ENCODE measurements at regions not wholly inside any gene's neighbourhood (a gene's known extent, or its start where the extent isn't known, plus 50 kb on each side); places are given as distances from the start of the nearest gene placed in this dataset.

DNA sequence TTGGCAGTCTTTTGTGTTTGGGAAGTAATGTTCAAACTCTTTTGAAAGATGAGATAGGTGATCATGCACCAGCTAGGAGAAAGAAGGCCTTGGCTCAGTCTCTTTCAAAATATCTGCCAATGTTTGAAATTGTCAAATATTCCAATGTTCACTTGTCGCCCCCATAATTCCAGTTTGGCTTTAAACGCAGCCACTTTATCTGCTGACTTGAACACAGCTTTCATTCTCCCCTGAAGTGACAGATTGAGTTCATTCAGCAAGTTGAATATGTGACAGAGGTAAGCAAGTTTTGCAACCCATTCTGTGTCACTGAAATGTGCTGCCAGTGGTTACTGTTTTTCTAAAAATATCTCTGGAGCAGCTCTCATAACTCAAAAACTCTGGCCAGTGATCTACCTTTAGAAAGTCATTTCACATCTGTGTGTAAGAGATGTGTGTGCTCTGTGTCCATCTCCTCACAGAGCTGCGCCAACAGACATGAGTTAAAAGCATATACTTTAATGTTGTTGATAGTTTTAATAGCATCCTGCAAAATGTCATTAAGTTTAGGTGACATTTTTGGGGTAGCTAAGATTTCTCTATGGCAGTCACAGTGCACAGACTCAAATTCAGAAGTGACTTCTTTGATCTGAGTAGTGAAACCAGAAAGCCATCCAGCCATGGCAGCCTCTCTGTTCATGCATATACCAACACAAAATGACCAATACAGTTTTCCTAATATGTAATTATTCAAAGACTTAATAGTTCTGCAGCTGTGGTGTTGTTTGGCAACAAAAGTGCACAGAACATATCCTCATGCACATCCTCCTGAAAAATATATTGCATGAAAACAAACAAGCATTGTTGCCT lies 614.3 kb upstream of the MIS18BP1 start:
- H3K27me3 ChIP-seq (ENCODE audit: low read length): no peaks in the 10 kb centered on the region
- peaks cover 14% of the 10 kb centered on the region; the same call in 1 of the 2 replicates for H3K9me3 ChIP-seq (ENCODE audit: insufficient read depth, low read length)
- no peaks in the 10 kb centered on the region for H4K20me1 ChIP-seq (ENCODE audit: low read depth, low read length)
- H3K4me3 ChIP-seq (ENCODE audit: insufficient read depth, low read length, poor library complexity, severe bottlenecking): no peak overlapping the region
- TF ChIP-seq, protein P1, sequence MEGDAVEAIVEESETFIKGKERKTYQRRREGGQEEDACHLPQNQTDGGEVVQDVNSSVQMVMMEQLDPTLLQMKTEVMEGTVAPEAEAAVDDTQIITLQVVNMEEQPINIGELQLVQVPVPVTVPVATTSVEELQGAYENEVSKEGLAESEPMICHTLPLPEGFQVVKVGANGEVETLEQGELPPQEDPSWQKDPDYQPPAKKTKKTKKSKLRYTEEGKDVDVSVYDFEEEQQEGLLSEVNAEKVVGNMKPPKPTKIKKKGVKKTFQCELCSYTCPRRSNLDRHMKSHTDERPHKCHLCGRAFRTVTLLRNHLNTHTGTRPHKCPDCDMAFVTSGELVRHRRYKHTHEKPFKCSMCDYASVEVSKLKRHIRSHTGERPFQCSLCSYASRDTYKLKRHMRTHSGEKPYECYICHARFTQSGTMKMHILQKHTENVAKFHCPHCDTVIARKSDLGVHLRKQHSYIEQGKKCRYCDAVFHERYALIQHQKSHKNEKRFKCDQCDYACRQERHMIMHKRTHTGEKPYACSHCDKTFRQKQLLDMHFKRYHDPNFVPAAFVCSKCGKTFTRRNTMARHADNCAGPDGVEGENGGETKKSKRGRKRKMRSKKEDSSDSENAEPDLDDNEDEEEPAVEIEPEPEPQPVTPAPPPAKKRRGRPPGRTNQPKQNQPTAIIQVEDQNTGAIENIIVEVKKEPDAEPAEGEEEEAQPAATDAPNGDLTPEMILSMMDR (IDR thresholded peaks at IDR 0.05; ENCODE audit: insufficient read depth, low read length, poor library complexity, severe bottlenecking): no peak
- TF ChIP-seq EZH2phosphoT487 (conservative IDR thresholded peaks at IDR 0.05; ENCODE audit: low read length): no peak
- H3K27ac ChIP-seq (ENCODE audit: low read depth, low read length): no peak overlapping the region
- no peak overlapping the region for H2AFZ ChIP-seq (ENCODE audit: low read depth, low read length, severe bottlenecking)
- H3K9ac ChIP-seq (ENCODE audit: low read length): no peak overlapping the region
- no peak overlapping the region for H3K4me2 ChIP-seq (ENCODE audit: low read depth, low read length, poor library complexity, severe bottlenecking)
- H3K79me2 ChIP-seq (ENCODE audit: insufficient read depth, low read length): no peaks in the 10 kb centered on the region
- H3F3A ChIP-seq (ENCODE audit: insufficient read depth): no peaks in the 10 kb centered on the region
- no peaks in the 10 kb centered on the region for H3K9me2 ChIP-seq (replicated peaks; ENCODE audit: insufficient read depth, low read length)
- H3K36me3 ChIP-seq (ENCODE audit: low read length): no peaks in the 10 kb centered on the region

DNA sequence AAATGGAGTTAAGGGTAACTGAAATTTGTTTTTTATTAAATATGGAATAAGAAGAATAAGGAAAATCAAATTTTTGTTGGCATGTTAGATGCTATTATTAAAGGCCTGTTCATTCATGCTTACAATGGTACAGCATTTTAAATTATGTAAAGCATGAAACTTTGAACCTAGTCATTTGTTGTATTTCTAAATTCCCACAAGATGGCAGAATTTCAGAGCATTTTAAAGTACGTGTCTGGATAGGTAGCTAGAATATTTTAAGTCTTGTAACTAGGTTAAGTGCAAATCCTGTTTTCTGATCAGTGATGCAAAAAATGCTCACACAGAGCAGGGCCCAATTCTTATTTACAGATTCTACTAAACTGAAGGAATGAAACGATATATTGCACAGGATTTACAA lies 585.6 kb upstream of the MIS18BP1 start:
- Histone ChIP-seq H3K4me3 (ENCODE audit: insufficient read depth, low read length, poor library complexity, severe bottlenecking) (no peak overlapping the region), H3F3A (ENCODE audit: insufficient read depth) (no peaks in the 10 kb centered on the region), H3K4me2 (ENCODE audit: low read depth, low read length, poor library complexity, severe bottlenecking) (no peak overlapping the region), H3K79me2 (ENCODE audit: insufficient read depth, low read length) (no peaks in the 10 kb centered on the region), H4K20me1 (ENCODE audit: low read depth, low read length) (no peaks in the 10 kb centered on the region), H3K9me3 (ENCODE audit: insufficient read depth, low read length) (no peaks in the 10 kb centered on the region), H3K9me2 (replicated peaks; ENCODE audit: insufficient read depth, low read length) (no peaks in the 10 kb centered on the region), H3K9ac (ENCODE audit: low read length) (no peak overlapping the region), H3K27me3 (ENCODE audit: low read length) (no peaks in the 10 kb centered on the region), H3K27ac (ENCODE audit: low read depth, low read length) (no peak overlapping the region), H3K36me3 (ENCODE audit: low read length) (no peaks in the 10 kb centered on the region), H2AFZ (ENCODE audit: low read depth, low read length, severe bottlenecking) (no peak overlapping the region)
- TF ChIP-seq EZH2phosphoT487 (conservative IDR thresholded peaks at IDR 0.05; ENCODE audit: low read length): no peak
- TF ChIP-seq, protein P1 (IDR thresholded peaks at IDR 0.05; ENCODE audit: insufficient read depth, low read length, poor library complexity, severe bottlenecking): no peak

DNA sequence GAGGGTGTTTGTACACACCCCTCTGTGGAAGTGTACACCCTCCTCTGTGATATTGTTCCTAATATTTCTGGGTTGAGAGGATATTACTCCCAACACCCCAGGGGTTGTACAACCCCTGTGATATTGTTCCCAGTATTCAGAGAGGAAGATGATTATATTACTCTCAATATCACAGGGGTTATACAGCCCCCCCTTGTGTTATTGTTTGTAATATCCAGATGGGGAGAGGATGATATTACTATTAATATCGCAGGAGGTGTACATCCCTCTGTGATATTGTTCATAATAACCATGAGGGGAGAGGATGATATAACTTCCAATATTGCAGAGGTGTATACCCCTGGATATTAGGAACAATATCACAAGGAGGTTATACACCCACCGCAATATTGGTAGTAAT lies 566.1 kb upstream of the MIS18BP1 start:
- H3K9ac ChIP-seq (ENCODE audit: low read length): no peak overlapping the region
- TF ChIP-seq EZH2phosphoT487 (conservative IDR thresholded peaks at IDR 0.05; ENCODE audit: low read length): no peak
- TF ChIP-seq, protein P1 (IDR thresholded peaks at IDR 0.05; ENCODE audit: insufficient read depth, low read length, poor library complexity, severe bottlenecking): no peak

More for the DNA sequence above, 566.1 kb upstream of the MIS18BP1 start:
- Histone ChIP-seq H3K79me2 (ENCODE audit: insufficient read depth, low read length) (no peaks in the 10 kb centered on the region), H4K20me1 (ENCODE audit: low read depth, low read length) (no peaks in the 10 kb centered on the region), H3K9me3 (ENCODE audit: insufficient read depth, low read length) (no peaks in the 10 kb centered on the region), H3K27ac (ENCODE audit: low read depth, low read length) (no peak overlapping the region), H3K27me3 (ENCODE audit: low read length) (no peaks in the 10 kb centered on the region), H2AFZ (ENCODE audit: low read depth, low read length, severe bottlenecking) (no peak overlapping the region), H3K4me2 (ENCODE audit: low read depth, low read length, poor library complexity, severe bottlenecking) (no peak overlapping the region), H3K36me3 (ENCODE audit: low read length) (no peaks in the 10 kb centered on the region), H3K4me3 (ENCODE audit: insufficient read depth, low read length, poor library complexity, severe bottlenecking) (no peak overlapping the region), H3K9me2 (replicated peaks; ENCODE audit: insufficient read depth, low read length) (no peaks in the 10 kb centered on the region), H3F3A (ENCODE audit: insufficient read depth) (no peaks in the 10 kb centered on the region)
